Activated CD4-positive, alpha-beta T cell treated with anti-CD3 and anti-CD28 coated beads, Interleukin-2, amount 50 U/mL, for 48 hours (primary cell): ENCODE measurements at regions not wholly inside any gene's neighbourhood (a gene's known extent, or its start where the extent isn't known, plus 50 kb on each side); places are given as distances from the start of the nearest gene placed in this dataset.

Experiments used
- DNase-seq, 2 experiments: peaks; one replicate each; pipeline ENCODE4 v3.0.0-alpha.2; 2020

DNA sequence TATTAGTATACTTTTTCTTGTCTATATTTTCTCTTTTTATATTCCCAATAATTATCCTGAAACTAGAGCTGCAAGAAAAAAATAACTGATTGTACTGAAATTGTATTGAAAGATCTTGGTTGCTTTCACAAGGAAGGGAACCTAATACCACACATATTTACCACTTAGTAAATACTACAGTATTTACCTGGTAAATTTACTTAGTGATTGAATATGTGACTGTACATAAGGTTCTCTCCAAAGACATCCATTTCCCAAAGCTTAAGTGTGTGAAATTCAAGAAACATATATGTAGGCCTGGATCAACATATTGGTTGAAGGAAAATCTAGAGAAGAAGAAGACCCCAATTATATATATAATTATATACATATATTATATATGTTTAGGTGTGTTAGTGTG lies 1272.7 kb downstream of the C4orf33 start:
- no peak for DNase-seq

DNA sequence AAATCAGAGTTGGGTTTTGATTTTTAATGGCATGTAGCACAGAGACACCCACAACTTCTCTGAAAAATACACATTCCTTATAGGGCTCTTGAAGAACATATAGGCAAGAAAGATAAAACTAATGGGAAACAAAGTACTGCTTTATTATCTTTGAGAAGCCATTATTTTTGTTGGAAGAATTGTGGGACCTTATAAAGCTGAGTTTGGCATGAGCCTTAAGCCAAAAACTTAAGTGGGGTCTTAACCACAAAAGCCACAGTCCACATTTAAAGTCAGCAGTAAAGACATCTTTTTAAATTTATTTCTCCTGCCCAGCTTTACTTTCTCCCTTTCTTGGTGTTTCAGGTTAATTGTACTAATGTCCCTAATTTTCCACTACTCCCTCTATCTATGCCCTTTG lies 1297.3 kb downstream of the C4orf33 start:
- no peak for DNase-seq

DNA sequence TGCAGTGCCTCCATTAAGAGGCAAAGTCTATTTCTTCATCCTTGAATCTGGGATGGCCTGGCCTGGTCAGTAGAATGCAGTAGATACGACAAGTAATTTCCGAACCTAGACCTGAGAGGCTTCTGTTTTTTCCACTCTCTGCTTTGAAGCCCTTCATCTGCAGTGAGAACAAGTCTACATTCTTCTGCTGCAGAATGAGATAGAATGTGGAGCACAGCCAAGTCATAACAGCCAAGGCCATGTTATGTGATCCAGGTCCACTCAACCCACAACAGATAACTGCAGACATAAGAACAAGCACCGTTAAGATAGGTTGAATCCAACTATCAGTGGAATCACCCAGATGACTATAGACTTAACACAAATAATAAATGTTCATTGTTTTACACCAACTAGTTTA lies 1297.7 kb downstream of the C4orf33 start:
- DNase-seq, result no peak

DNA sequence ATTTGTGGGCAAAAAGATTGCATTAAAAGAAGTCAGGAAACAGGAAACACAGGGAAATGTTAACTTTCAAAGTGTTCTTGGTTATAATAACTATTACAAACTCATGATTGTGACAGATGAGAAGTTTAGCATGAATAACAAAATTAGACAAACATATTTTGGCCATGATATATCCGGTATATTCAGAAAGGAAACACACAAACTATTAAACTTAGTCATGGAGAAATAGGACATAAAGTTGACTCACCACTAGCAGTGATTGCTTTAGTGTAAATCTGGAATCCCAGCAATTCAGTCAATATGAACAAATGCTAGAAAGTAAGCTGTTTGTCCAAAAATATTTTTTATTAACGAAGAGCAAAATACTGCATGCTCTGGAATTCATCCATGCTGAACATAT lies 1299.9 kb downstream of the C4orf33 start:
- DNase-seq, result no peak

DNA sequence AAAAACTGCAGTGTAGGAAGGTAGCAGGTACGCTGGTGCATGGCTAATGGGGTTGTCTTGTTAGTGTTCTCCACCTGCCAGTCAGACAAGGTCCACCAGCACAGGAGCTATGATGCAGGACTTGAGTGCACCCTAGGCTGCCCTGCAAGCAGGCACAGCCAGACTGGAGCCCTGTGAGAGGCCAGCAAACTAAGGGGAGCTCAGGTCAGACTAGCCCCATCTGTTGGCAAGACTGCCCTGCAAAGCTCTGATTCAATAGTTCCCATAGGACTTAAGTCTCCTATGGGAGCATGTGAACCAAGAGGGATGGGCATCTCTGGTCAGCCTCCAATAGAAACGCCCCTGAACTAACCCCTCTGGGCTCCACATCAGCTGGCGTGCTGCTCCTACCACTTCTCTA lies 1307.3 kb downstream of the C4orf33 start:
- no peak for DNase-seq

DNA sequence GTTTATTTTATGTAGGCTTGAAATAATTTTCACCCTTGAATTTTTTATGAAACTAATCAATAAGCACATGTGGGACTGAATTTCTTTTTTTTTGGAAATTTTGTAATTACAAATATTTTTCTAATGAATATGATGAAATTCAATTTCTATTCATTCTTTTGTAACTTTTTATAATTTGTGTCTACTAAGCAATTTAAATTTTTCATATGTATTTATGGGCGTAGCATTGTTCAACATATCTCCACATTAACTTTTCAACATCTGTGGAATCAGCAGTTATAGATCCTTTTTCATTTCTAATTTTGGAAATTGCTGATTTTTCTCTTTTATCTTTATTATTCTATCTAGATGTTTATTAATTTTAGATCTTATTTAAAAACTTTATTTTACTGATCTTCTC lies 1320.3 kb downstream of the C4orf33 start:
- DNase-seq, result no peak

DNA sequence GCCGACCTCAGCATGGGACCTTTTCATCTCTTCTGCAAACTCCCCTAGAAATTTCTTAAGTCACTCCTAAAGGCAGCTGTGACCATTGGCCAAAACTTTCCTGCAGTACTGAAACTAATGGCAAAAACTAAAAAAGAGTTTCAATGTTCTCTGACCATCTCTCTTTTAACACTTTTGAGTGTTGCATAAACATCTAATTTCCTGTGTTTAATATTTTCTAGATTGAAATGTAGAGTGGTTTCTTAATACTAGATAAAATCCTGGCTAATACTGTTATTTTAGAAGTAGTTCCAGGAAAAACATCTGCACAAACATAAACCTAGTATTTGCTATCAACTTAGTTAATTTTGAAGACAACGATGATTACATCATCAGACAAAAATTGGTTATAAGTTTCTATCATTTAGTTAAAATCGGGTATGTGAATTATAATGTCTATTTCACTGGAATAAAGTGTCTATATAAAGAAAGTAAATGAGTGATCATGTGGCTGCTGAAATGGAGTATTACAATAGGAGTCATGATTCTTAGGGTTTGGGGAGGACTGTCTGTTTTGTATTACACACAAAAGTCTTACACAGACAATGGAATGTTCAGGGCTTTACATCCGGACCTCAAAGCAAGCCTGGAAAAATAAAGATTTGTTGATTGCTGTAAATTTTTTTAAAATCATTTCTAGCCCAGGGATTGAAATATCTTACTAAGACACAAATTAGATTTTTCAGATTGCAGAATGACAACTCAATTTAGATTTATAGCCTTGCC lies 1323.4 kb downstream of the C4orf33 start:
- no peak for DNase-seq

DNA sequence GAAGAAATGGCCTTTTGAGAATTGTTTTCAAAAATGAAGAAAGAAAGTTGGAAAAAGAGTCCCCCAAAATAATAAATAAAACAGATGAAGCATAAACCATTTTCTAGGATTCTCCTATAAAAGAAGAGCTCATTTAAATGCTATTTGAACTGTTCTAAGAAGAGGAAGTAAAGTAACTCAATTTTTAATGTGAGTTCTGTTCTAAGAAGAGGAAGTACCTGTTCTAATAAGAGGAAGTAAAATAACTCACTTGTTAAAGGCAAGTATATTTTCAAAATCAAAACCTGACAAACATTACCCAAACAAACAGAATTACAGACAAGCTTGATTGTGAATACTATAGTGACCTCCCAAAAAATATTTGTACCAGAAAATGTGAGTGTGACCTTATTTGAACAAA lies 1326.3 kb downstream of the C4orf33 start:
- DNase-seq, result no peak

DNA sequence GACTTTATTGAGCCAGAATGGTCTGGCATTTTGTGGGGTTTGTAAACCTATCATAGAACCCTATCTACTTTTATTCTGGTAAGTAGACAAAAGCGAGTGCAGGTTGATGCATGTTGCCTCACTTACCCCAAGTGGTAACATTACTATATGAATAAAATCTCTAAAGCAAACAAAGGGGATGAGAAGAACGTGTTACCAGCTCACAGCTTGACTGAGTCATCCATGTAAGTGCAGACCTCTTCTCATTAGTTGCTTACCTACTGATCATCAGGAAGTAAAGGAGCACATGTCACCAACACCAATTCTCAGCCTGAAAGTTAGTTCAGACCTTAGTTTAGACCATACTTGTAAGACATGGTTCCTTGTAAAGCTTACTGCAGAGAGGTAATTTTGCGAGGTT lies 1328.3 kb downstream of the C4orf33 start:
- no peak for DNase-seq

DNA sequence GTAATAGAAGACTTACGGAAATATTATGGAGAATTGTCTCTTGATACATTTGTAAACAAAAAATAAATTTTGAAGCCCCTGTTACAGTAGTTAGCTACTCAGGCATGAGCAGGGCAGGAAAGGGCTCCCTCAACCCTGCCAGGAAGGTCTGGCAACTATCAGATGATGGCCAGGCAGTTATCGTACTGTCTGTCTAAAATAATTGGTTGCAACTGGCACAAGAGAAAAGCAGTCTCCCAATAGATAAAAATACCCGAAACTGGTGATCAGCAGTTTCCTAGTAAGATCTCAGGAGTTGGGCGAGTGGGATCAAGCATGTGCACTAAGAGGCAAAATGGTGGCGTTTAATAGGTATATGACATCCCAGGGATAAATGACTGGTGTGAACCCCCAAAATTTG lies 1336.3 kb downstream of the C4orf33 start:
- no peak for DNase-seq

DNA sequence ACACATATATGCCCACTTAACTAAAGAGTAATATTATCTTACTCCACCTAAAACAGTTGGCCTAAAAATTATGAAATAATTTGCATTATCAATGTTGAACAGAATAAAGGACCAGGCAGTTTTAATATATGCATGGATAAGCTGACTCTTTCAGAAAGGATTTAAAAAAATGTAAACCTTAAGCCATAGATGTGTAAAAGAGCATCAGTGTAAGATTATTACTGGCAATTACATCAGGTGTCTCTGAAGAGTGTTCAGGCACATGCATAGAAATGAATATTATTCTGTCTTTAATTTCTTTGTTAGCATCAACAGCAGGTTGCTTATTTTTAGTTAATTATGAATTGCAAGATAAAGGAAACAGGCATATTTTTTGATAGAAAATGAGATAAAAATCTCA lies 1353.8 kb downstream of the C4orf33 start:
- DNase-seq, result no peak

DNA sequence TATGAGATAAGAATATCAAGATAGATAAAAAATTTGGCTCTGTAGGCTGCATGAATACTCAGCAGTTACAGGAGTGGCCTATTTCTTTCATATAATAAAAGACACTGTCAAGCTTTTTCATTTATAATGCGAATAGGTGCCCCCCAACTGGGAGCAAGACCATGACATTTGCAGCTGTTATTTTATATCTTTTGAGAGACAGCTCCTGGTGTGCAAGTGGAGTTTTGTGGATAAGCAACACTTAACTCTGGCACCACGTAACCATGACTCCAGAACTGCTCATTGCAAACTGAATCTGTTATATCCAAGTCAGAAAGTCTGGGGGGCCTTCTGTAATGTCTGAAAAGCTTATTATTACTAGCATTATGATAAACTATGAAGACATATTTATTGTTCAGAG lies 1372.4 kb downstream of the C4orf33 start:
- DNase-seq, result no peak

DNA sequence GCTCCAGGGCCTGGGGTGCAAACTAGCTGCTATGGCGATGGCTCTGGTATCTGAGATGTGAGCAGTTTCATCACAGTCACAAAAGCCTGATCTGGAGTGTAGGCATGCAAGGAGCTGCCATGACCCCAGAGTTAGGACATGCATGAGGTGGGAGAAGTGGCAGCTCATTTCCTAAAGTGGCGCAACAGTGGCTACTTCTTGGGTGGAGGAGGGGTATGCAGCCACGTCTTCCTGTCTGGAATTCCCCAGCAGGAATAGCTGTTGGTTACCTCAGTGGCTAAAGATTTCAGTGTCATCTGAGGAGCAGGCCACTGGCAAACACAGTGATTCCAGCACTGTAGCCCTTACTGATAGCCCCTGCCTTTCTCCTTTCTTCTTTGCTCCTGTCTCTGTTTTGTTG lies 1382.5 kb downstream of the C4orf33 start:
- DNase-seq, result no peak

DNA sequence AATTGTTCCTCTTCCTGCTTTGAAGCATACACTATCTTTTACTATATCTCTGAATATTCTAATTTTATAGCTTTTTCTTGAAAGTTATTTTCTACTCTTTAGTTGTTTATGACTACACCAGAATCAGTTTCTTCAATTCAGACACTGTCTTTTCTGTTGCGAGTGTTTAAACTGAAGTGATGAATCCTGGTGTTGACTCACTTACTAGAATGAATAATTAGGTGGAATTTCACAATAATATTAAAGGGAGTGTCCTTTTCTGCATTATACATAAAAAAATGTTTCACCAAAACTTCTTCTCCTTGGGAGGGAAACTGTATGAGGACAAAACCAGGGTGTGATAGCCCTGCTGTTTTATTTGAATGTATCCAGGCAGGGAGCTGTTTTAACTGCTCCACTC lies 1383.1 kb downstream of the C4orf33 start:
- DNase-seq, result no peak

DNA sequence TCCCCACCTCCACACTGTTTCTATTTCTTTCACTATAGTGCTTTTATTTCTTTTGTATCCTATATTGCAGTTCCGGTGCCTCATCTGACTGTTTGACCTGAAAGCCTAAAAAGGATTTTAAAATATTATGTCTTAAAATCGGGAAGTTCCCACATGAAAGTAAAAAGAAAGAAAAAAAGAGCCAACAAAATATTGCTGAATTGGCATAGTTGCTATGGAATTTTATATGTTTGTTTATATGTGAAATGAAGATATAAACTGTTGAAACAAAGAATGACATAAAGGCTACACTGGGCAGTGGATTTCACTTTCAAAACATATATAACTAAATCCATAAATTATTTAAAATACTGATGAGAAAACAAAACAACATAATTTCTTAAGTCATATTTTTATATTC lies 1383.7 kb downstream of the C4orf33 start:
- no peak for DNase-seq

DNA sequence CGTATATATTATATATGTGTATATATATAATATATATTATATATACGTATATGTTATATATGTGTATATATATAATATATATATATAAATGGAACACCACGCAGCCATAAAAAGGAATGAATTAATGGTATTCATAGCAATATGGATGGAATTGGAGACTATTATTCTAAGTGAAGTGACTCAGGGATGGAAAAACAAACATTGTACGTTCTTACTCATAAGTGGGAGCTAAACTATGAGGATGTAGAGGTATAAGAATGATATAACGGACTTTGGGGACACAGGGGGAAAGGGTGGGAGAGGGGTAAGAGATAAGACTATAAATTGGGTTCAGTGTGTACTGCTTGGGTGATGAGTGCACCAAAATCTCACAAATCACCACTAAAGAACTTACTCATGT lies 1388.9 kb downstream of the C4orf33 start:
- no peak for DNase-seq

DNA sequence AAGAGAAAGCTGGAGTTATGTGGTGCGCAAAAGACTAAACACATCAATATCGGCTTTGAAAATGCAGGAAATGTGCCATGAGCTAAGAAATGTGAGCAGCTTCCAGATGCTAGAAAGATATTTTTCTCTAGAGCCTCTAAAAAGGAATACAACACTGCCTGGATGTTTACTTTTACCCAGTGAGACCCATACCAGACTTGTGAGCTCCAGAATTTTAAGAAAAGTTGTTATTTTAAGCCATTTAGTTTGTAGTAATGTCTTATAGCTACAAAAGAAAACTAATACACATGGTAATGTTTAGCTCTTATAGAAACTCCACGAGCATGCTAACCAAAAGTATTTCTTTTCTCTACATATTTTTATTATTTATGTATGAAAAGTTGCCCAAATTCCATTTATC lies 1389.4 kb downstream of the C4orf33 start:
- no peak for DNase-seq

DNA sequence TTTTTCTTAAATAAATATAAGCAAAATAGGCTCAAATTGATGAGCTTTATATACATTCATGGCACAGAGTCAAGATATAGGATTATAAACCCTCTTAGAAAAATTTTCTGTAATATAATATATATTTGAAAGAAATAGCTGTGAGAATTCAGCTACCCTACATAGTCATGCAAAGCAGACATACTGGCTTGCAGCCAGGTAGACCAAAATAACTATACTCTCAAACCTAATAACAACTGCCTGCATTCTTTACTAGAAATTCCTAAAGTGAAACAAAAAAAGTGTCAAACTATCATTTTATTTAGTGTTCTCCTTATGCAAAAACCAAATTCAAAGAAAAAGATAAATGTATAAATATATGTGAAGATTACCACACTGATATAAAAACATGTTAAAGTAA lies 1390.2 kb downstream of the C4orf33 start:
- no peak for DNase-seq

DNA sequence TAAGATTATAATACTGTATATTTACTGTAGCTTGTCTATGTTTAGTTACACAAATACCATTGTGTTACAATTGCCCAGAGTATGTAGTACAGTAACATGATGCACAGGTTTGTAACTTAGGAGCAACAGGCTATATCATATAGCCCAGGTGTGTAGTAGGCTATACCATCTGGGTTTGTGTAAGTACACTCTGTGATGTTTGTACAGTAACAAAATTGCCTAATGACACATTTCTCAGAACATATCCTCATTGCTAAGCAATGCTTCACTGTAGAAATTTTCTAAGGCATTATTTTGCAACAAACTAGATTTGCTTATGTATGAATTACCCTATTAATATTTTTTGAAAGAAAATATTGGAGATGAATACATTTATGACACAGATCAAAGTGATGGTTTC lies 1390.9 kb downstream of the C4orf33 start:
- DNase-seq, result no peak

DNA sequence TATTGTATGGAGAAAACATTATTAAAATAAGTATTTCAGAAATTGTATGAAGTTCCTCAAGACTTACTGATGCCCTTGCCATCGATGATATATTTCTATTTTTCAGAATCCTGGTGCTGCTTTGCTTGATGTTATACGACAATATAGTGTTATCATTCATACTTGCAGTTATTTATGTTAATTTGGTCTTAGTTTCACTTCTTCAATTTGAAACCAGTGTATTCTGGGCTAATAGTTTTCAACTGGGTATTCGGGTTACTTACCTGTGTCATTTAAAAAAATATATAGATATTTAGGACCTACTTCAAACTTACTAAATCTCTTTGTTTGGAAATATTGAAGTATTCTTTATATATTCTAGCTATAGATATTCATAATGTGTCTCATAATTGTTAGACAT lies 1414.7 kb downstream of the C4orf33 start:
- DNase-seq, result no peak

DNA sequence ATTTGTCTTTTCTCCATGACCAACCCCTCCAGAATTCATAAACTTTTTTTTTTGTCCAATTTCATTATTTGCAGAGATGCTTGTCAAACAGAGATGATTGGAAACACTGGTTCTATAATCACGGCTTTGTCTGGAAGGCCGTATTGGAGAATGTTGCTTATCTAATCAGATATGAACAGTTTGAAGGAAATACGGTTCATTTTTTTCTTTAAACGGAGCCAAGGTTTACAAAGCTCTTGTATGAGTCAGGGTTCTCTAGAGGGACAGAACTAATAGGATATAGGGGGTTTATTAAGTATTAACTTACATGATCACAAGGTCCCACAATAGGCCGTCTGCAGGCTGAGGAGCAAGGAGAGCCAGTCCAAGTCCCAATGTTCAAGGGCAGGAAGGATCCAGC lies 1415.8 kb downstream of the C4orf33 start:
- no peak for DNase-seq

DNA sequence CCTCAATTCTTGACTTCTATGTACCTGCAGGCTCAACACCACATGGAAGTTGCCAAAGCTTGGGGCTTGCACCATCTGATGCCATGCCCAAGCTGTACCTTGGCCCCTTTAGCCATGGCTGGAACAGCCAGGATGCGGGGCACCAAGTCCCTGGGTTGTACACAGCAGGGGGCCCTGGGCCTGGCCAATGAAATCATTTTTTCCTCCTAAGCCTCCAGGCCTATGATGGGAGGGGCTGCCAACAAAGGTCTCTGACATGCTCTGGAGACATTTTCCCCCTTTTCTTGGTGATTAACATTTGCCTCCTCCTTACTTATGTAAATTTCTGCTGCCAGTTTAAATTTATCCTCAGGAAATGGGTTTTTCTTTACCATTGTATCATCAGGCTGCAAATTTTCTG lies 1428.1 kb downstream of the C4orf33 start:
- no peak for DNase-seq

DNA sequence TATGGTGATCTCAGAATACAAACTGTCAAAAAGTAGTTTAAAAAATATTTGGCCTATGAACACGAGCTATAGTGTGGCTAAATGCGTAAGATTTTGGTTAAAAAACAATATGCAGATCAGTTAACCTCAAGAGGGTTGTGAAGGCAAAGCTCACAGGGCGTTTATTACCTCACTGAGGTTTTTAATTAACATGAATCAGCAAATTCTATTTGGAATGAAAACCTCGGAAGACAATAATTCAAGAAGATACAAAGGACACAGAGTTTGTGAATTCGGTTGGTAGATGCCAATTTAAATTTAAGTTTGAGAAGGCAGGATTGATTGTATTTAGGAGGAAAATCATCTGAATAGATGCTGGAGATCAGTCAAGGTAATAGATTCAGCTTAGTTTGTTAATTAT lies 1434.6 kb downstream of the C4orf33 start:
- DNase-seq, result no peak

DNA sequence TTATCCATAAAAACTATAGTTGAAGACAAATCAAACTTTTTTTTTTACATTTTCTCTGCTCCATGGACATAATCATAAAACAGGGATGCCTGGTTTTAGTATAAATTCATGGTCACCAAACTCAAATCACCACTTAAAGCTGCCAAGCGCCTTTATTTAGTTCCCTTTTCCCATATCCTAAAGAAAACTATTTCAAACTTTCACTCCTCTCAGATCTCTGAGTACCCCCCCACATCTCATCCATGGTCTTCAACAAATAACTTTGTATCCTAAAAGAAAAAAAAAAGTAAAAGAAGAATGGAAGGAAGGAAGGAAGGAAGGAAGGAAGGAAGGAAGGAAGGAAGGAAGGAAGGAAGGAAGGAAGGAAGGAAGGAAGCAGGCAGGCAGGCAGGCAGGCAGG lies 1438.7 kb downstream of the C4orf33 start:
- DNase-seq, result no peak

DNA sequence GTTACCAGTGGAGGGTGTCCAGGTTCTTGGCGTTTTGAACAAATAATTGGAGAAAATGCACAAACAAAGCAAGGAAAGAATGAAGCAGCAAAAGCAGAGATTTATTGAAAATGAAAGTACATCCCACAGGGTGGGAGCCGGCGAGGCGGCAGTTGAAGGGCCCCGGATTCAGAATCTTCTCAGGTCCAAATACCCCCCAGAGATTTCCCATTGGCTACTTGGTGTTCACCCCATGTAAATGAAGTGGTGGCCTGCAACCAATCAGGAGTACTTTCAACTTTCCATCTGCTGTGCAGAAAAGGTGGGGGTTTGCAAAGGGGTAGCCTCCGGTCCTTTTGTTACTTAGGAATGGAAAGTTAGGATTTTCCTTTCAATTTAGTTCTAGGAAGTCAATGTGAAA lies 1447.0 kb downstream of the C4orf33 start:
- no peak for DNase-seq

DNA sequence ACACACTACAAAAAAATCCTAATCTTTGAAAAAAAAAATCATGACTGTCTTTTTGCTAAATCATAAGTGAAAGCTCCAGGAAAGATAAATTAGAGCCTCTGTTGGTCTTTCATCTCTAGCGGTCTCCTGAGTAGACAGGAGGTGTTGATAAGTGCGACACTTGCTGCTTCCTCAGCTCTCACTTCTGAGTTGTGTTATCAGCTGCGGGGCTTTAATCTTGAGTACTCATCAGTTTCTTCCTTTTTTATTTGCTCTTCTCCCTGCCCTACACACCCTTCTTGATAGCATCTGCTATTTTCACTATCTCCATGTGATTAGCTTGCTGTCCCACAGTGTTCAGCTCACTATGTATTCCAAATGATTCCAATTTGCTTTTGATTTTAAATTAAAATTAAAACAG lies 1449.2 kb downstream of the C4orf33 start:
- DNase-seq, result no peak
